ENCODE measurements at regions not wholly inside any gene's neighbourhood (a gene's known extent, or its start where the extent isn't known, plus 50 kb on each side); places are given as distances from the start of the nearest gene placed in this dataset.

DNA sequence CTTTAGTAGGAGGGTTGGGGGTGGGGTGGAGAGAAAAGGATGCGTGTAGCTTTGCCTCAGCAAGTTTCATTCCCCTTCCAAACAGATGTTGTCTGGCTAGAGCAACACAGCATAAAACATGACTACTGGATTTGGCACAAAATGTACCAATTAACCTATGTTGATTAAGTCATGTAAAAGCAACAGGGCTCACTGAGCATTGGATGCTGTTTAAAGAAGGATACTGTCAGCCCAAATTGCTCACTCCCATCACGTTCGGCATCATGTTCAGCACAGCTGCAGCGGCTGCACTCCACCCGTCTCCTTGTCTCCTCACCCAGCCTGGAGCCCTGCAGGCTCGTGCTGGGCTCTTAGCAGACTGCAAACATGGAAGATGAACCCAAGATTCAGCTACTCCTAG, 77.5 kb downstream of the DLEU7 start:
- no peaks in the 10 kb centered on the region for H3K9me1 ChIP-seq (ENCODE audit: insufficient read depth, low read length)
- no peak overlapping the region for H3K23ac ChIP-seq (ENCODE audit: low read depth, low read length)
- H4K8ac ChIP-seq (ENCODE audit: low read depth in 2 of 2, low read length in 2 of 2): no peak overlapping the region
- BruUV-seq (replicated peaks): no TSS peak
- no peak overlapping the region for H2BK120ac ChIP-seq (ENCODE audit: low read depth, low read length)
- no peak overlapping the region for H2BK20ac ChIP-seq (ENCODE audit: low read depth, low read length)
- H3K4me1 ChIP-seq (ENCODE audit: control insufficient read depth, insufficient read depth, low read length): no peaks in the 10 kb centered on the region
- H3K9ac ChIP-seq (ENCODE audit: low read depth, low read length): no peak overlapping the region
- no peaks in the 10 kb centered on the region for H3K36me3 ChIP-seq (ENCODE audit: control insufficient read depth, insufficient read depth, low read length)
- no peaks in the 10 kb centered on the region for H3K9me3 ChIP-seq (ENCODE audit: control insufficient read depth, insufficient read depth, low read length)
- H2AFZ ChIP-seq (replicated peaks; ENCODE audit: low read length, poor library complexity): no peak overlapping the region
- TF ChIP-seq BHLHE40 (IDR thresholded peaks at IDR 0.05; ENCODE audit: low read depth, low read length) (no peak), CHD1 (IDR thresholded peaks at IDR 0.05; ENCODE audit: low read depth, low read length) (no peak), RCOR1 (IDR thresholded peaks at IDR 0.05; ENCODE audit: insufficient replicate concordance, low read length) (no peak), MAFK (IDR thresholded peaks at IDR 0.05; ENCODE audit: low read depth, low read length) (no peak), MAZ (IDR thresholded peaks at IDR 0.05; ENCODE audit: borderline replicate concordance, low read depth, low read length) (no peak), CEBPB (IDR thresholded peaks at IDR 0.05; ENCODE audit: low read depth, low read length) (no peak), NFE2L2 (IDR thresholded peaks at IDR 0.05; ENCODE audit: low read depth, low read length) (no peak), RAD21 (IDR thresholded peaks at IDR 0.05; ENCODE audit: low read length) (no peak), USF2 (IDR thresholded peaks at IDR 0.05; ENCODE audit: low read depth, low read length) (no peak), MXI1 (IDR thresholded peaks at IDR 0.05; ENCODE audit: borderline replicate concordance, low read depth, low read length) (no peak)
- H3K18ac ChIP-seq (ENCODE audit: low read depth, low read length): no peak overlapping the region
- no peak overlapping the region for H3K27ac ChIP-seq (ENCODE audit: insufficient read depth, low read length)
- no peak overlapping the region for H2AK9ac ChIP-seq (replicated peaks; ENCODE audit: low read depth, low read length, poor library complexity)
- H3K4me2 ChIP-seq (ENCODE audit: low read depth, low read length): no peak overlapping the region
- no peak overlapping the region for H2BK15ac ChIP-seq (ENCODE audit: low read depth, low read length)
- peaks cover 19% of the 10 kb centered on the region for H3K27me3 ChIP-seq (ENCODE audit: control insufficient read depth, insufficient read depth, low read length)
- H3K56ac ChIP-seq (ENCODE audit: extremely low read depth, insufficient read depth, low read length): no peak overlapping the region
- intact Hi-C loops (cut with micrococcal nuclease) (no loop called here), dilution Hi-C loops (cut with HindIII; ENCODE audit: low sequenced_read_pairs, unreplicated experiment) (no loop called here), in situ Hi-C loops (cut with MboI; ENCODE audit: low sequenced_read_pairs) (no loop called here)
- WGBS, 2 experiments (ENCODE audit: extremely low coverage in 2 of 2, insufficient read length in 1 of 2): no CpG with 5 or more reads among the region's 6 CpGs
- H2BK5ac ChIP-seq (ENCODE audit: low read depth, low read length, poor library complexity, severe bottlenecking): no peak overlapping the region
- H3K14ac ChIP-seq (replicated peaks; ENCODE audit: low read depth, low read length): no peak overlapping the region
- ChIA-PET CTCF (no interaction called here), POLR2A (ENCODE audit: unreplicated experiment) (no interaction called here)
- H3K4ac ChIP-seq (ENCODE audit: low read depth, low read length): no peak overlapping the region
- H4K5ac ChIP-seq (ENCODE audit: low read depth, low read length): no peak overlapping the region
- no peak for DNase-seq
- H3K79me1 ChIP-seq (ENCODE audit: low read depth in 1 of 2, low read length in 2 of 2): no peaks in the 10 kb centered on the region
- H4K91ac ChIP-seq (ENCODE audit: insufficient read depth, low read depth, low read length): no peak overlapping the region
- no peak overlapping the region for H3K4me3 ChIP-seq (ENCODE audit: insufficient read depth, low read depth, low read length)
- no peaks in the 10 kb centered on the region for H4K20me1 ChIP-seq (ENCODE audit: insufficient read depth, low read length)
- H2AK5ac ChIP-seq (ENCODE audit: low read depth, low read length): no peak overlapping the region
- no peak for ATAC-seq (ENCODE audit: low read depth)
